ENCODE measurements at regions not wholly inside any gene's neighbourhood (a gene's known extent, or its start where the extent isn't known, plus 50 kb on each side); places are given as distances from the start of the nearest gene placed in this dataset.

GRCh38 chr6:103177791-103178190 lies 1681.9 kb downstream of the HACE1 start:
- TF ChIP-seq, protein P1, sequence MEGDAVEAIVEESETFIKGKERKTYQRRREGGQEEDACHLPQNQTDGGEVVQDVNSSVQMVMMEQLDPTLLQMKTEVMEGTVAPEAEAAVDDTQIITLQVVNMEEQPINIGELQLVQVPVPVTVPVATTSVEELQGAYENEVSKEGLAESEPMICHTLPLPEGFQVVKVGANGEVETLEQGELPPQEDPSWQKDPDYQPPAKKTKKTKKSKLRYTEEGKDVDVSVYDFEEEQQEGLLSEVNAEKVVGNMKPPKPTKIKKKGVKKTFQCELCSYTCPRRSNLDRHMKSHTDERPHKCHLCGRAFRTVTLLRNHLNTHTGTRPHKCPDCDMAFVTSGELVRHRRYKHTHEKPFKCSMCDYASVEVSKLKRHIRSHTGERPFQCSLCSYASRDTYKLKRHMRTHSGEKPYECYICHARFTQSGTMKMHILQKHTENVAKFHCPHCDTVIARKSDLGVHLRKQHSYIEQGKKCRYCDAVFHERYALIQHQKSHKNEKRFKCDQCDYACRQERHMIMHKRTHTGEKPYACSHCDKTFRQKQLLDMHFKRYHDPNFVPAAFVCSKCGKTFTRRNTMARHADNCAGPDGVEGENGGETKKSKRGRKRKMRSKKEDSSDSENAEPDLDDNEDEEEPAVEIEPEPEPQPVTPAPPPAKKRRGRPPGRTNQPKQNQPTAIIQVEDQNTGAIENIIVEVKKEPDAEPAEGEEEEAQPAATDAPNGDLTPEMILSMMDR (IDR thresholded peaks at IDR 0.05; ENCODE audit: poor library complexity, severe bottlenecking), result no peak
- TF ChIP-seq EP300 (conservative IDR thresholded peaks at IDR 0.05; ENCODE audit: poor library complexity, severe bottlenecking) (no peak), MXI1 (conservative IDR thresholded peaks at IDR 0.05; ENCODE audit: poor library complexity, severe bottlenecking) (no peak), EZH2 (IDR thresholded peaks at IDR 0.05; ENCODE audit: borderline replicate concordance, insufficient read depth, low read length, poor library complexity, severe bottlenecking) (no peak), POLR2AphosphoS5 (IDR thresholded peaks at IDR 0.05) (no peak), TAF1 (IDR thresholded peaks at IDR 0.05; ENCODE audit: low read depth) (no peak)
